T-helper 1 cell (primary cell): ENCODE measurements at regions not wholly inside any gene's neighbourhood (a gene's known extent, or its start where the extent isn't known, plus 50 kb on each side); places are given as distances from the start of the nearest gene placed in this dataset.
"Not testable (repeated sequence)": the region's sequence is repeated elsewhere in the genome, so short reads cannot be mapped to it uniquely, and the experiment has no call there.

Source experiments
- DNase-seq, 5 donors: peaks; one replicate each; pipeline ENCODE4 v3.0.0-alpha.2; 2012 to 2020

- no peak for DNase-seq
Measured at GRCh38 chr12:128079446-128079845, 187.5 kb upstream of the TMEM132C start.

GRCh38 chr12:128083132-128083729 is 183.7 kb upstream of the TMEM132C start:
- DNase-seq = no peak

GRCh38 chr12:128088926-128089325 is 178.0 kb upstream of the TMEM132C start:
- DNase-seq = no peak

GRCh38 chr12:128089961-128090360 is 177.0 kb upstream of the TMEM132C start:
- DNase-seq = no peak

GRCh38 chr12:128091101-128091720 is 175.8 kb upstream of the TMEM132C start:
- no peak for DNase-seq

GRCh38 chr12:128091951-128092382 is 175.0 kb upstream of the TMEM132C start:
- DNase-seq = no peak

GRCh38 chr12:128098730-128099129 is 168.2 kb upstream of the TMEM132C start:
- DNase-seq = no peak

GRCh38 chr12:128103152-128103551 is 163.8 kb upstream of the TMEM132C start:
- DNase-seq = no peak

GRCh38 chr12:128109236-128109635 is 157.7 kb upstream of the TMEM132C start:
- no peak for DNase-seq

- no peak for DNase-seq
Measured at GRCh38 chr12:128109636-128110035, 157.3 kb upstream of the TMEM132C start.

- DNase-seq = no peak
Measured at GRCh38 chr12:128111333-128111732, 155.6 kb upstream of the TMEM132C start.

- no peak for DNase-seq
Measured at GRCh38 chr12:128111951-128112350, 155.0 kb upstream of the TMEM132C start.

GRCh38 chr12:128113250-128113649 is 153.7 kb upstream of the TMEM132C start:
- not testable (repeated sequence) for DNase-seq

GRCh38 chr12:128114485-128114884 is 152.5 kb upstream of the TMEM132C start:
- DNase-seq = no peak

- no peak for DNase-seq
Measured at GRCh38 chr12:128116537-128116936, 150.4 kb upstream of the TMEM132C start.

GRCh38 chr12:128120035-128120434 is 146.9 kb upstream of the TMEM132C start:
- DNase-seq = no peak

GRCh38 chr12:128121424-128121823 is 145.5 kb upstream of the TMEM132C start:
- no peak for DNase-seq

GRCh38 chr12:128123096-128123495 is 143.9 kb upstream of the TMEM132C start:
- DNase-seq = no peak

GRCh38 chr12:128131955-128132354 is 135.0 kb upstream of the TMEM132C start:
- no peak for DNase-seq

- no peak for DNase-seq
Measured at GRCh38 chr12:128133321-128134073, 133.5 kb upstream of the TMEM132C start.

- DNase-seq = no peak
Measured at GRCh38 chr12:128137140-128137539, 129.8 kb upstream of the TMEM132C start.

- DNase-seq = no peak
Measured at GRCh38 chr12:128138125-128138524, 128.8 kb upstream of the TMEM132C start.

GRCh38 chr12:128140551-128140950 is 126.4 kb upstream of the TMEM132C start:
- no peak for DNase-seq

- DNase-seq = no peak
Measured at GRCh38 chr12:128150961-128151360, 116.0 kb upstream of the TMEM132C start.
